ENCODE measurements at regions not wholly inside any gene's neighbourhood (a gene's known extent, or its start where the extent isn't known, plus 50 kb on each side); places are given as distances from the start of the nearest gene placed in this dataset.
"Not testable (repeated sequence)": the region's sequence is repeated elsewhere in the genome, so short reads cannot be mapped to it uniquely, and the experiment has no call there.

DNA sequence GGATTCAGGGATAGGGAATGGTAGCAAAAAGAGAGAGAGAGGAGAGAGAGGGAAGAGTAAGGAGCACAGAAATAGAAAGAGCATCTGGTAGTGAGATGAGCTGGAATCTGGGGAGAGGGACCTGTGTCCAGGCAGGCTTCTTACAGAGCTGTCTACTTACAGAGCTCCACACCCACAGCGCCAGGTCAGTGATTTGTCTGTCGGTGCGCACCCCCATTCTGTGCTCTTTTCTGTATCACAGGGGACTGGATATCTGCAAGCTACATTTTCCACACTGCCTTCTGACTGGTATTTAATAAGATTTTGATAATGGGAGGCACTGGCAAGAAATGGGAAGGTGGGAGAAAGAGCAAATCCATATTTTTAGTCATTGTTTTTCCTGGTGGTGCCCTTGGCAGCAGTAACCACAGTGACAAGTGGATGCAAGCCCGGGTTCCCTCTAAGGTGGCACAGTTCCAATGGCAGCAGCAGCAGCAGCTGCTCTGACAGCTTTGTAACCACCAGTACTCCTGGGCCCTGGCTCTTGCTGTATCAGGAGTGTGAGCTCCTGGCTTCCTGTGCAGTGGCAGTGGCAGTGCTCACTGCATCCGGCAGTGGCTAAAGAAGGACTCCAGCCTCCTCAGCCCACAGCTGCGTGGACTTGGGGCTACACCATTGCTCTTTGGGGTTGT, 300.5 kb downstream of the TRIML1 start:
- no peak for DNase-seq

- DNase-seq: no peak
Measured at GRCh38 chr4:188444500-188444899, 305.3 kb downstream of the TRIML1 start.

- not testable (repeated sequence) for DNase-seq
Measured at GRCh38 chr4:188448996-188449395, 309.8 kb downstream of the TRIML1 start.

DNA sequence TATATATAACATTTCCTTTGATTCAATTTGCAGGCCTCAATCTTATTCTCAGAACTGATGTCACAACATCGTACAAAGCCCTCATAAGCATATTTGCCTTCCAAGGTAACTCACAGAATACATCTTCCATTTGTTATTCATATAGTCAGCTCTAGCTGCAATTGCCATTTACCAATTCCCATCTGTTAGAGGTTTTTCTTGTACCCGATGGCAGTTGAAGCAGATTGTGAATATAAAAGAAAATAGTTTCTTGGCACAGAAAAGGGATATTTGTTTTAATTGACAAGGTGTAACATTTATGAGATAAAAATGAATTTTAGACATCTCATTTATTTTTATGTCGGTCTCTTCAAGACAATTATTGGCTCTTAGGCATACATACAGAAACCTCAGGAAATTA, 311.3 kb downstream of the TRIML1 start:
- DNase-seq: no peak

DNA sequence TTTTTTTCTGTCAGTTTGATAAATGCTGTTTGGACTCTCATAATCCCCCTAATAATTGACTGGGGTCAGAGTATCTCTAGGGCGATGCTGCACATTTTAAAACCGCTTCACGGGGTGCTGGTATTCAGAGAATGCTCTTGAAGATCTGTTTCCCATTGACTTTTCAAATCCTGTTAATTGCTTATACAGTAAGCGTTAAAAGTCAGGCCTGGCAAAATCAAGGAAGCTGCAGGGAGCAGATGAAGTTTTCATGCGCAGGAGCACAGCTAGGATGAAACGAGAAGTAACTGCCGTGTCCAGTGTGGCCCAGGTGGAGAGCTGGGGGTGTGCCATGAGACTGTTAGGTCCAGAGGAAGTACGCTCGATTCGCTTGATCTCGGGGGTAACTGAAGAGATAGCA, 312.9 kb downstream of the TRIML1 start:
- DNase-seq: no peak

DNA sequence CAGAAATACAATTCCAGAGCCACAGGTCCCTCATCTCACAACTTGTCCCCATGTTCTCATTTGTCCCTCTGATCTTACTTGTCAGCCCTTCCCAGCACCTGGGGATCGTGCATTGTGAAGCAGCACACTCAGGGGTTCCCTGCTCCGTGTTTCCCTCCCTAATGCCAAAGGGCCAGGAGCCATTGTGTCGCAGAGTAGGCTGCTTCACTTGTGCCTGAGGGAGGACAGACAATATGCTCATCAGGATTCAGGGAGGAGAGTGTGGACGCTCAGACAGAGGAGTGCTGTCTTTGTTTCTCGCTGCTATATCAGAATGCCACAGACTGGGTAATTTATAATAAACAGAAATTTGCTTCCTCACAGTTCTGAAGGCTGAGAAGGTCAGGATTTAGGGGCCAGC, 315.3 kb downstream of the TRIML1 start:
- no peak for DNase-seq

DNA sequence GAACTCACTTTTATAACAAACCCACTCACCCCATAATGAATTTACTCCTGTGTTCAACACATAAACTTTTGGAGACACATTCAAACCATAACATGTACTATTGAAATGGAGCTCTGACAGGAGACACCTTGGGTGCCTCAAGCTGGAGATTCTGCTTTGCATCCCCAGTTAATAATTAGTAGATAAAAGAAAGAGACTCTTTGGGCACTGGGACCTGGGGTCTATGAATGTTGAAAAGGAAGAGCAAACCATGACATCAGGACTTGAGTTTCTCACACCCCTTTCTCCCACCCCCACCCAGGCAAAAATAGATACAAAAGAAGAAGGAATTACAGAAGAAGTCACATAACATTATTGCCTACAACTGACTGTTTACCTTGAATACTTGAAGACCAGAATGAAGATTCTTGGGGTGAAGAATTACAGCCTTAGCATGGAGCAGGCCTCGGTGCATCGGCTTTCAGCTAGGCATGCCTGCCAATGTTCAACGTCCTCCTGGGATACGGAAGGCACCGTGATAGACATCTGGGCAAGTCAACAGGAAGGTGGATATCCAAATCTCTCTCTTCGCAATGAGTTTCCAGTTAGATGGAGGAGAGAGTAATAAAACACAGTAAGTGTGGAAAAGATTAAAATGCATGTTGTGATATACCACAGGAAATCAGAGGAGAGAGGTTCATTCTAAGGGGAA, 316.0 kb downstream of the TRIML1 start:
- DNase-seq: no peak

GRCh38 chr4:188459381-188459780, 320.1 kb downstream of the TRIML1 start:
- DNase-seq: no peak

DNA sequence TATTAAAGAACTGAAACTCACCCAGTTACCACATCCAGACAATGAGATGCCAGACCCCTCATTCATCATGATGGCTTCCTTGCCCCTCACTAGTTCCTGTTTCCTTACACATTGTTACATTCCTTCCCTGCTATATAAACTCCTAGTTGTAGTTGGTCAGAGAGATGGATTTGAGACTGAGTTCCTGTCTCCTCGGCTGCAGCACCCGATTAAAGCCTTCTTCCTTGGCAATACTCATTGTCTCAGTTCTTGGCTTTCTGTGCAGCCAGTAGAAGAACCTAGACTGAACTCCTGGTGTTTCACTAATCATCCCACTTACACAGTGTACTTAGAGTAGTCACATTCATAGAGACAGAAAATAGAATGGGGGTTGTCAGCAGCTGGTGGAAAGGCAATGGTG, 324.7 kb downstream of the TRIML1 start:
- DNase-seq: no peak

DNA sequence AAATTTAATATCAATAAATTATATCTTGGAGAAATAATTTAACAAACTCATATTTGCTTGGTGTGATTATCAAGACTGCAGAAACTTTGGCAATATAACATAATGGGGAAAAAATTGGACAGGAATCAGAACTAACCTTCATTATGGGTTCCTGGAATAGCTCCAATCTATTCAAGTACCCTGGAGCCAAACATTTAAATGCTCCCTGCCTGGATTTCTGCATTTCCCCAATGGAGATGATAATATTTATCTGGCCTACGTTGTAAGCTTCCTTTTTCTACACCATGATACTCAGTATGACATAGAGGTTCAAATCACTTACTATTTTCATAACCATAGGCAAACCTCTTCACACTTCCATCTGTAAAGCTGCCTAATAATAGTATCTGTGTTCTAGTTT, 326.8 kb downstream of the TRIML1 start:
- DNase-seq: no peak

DNA sequence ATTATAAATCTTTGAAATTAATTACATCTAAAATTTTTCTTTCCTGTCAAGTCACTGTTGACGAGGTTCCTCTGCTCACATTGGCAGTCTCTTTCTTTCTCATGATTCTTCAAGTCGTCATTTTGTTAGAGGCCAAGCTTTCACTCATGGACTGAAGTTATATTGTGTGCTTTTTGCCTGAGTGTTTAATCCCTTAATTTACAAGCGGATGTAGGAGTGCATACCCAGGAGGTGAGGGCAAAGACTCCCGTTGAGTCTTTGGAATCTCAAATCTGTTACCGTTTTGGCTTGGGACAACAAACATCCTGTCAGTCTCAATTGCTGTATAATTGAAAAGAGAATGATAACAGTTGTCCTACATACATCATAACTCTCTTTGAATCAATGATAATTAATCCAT, 345.0 kb downstream of the TRIML1 start:
- DNase-seq: no peak

- no peak for DNase-seq
Measured at GRCh38 chr4:188485906-188486305, 346.7 kb downstream of the TRIML1 start.

DNA sequence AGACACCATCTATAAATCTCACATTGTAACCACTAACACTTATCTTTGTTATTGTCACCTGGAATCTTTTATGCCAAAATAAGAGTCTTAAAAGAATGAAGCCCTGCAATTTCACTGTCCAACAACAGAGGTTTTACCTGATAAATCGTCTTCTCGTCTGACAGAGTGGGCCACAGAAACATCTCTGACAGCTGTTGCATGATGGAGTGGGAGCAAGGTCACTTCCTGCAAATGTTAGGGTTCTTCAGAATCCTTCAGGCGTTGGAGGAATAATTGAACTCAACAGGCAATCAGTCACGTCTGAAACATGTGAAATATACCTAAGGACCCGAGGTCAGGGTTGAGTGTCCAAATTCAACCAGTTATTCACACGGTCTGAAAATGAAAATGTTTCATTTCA, 353.6 kb downstream of the TRIML1 start:
- DNase-seq: no peak

DNA sequence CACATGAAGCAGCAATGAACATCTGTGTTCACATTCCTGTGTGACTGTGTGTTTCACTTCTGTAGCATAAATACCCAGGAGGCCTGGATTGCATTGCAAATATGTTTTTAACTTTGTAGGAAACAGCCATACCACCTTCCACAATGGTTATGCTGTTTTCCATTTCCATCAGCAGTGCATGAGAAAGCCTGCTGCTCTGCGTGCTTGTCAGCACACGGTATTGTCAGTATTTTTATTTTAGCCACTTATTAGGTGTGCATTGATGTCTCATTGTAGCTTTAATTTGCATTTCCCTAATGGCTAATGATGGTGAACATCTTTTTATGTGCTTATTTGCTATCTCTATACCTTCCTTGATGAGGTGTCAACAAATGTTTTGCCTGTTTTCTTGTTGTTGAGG, 355.9 kb downstream of the TRIML1 start:
- no peak for DNase-seq

- no peak for DNase-seq
Measured at GRCh38 chr4:188511431-188511830, 372.2 kb downstream of the TRIML1 start.

- DNase-seq: no peak
Measured at GRCh38 chr4:188532751-188533150, 393.5 kb downstream of the TRIML1 start.

GRCh38 chr4:188534297-188534696, 395.1 kb downstream of the TRIML1 start:
- DNase-seq: no peak

DNA sequence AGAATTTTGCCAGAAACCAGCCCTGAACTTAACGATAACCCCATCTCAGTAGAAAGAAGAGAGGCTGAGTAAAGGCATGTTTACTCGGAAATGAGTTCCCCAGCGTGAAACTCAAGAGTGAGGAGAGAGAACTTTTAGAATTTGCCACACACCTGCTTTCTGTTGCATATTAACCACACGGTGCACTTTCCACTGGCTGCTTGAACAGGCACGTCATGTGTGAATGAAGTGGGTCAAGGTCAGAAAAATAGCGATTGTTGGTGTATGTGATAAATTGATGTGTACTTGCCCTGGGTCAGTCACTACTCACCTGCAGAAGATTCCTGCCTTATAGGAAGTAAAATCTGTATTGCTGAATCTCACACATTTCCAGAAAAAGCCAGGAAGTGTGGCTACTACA, 395.7 kb downstream of the TRIML1 start:
- no peak for DNase-seq

GRCh38 chr4:188536826-188537225, 397.6 kb downstream of the TRIML1 start:
- no peak for DNase-seq

GRCh38 chr4:188550296-188550695, 411.1 kb downstream of the TRIML1 start:
- no peak for DNase-seq

- DNase-seq: no peak
Measured at GRCh38 chr4:188551156-188551555, 411.9 kb downstream of the TRIML1 start.

DNA sequence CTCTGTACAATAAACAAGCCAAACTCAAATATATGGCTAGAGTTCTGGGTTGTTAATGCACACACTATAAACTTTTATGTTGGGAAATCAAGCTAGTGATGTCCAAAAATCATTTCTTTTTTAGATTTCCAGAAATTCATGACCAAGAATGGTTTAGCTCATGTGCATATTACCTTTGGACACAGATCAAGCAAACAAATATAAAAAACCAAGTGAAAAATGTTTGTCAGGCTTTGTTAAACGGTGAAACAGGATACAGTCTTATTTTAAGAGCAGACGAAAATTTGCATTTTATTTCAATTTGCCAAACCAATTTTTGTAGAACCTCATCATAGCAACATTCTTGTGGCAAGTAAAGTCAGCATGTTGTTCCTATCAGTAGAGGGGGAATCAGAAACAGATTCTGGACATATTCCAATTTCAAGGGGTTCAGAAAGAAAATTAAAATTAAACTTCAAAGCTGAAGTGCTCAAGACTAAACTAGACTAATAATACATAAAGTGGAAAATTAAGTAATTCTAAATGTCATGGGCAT, 413.6 kb downstream of the TRIML1 start:
- no peak for DNase-seq

DNA sequence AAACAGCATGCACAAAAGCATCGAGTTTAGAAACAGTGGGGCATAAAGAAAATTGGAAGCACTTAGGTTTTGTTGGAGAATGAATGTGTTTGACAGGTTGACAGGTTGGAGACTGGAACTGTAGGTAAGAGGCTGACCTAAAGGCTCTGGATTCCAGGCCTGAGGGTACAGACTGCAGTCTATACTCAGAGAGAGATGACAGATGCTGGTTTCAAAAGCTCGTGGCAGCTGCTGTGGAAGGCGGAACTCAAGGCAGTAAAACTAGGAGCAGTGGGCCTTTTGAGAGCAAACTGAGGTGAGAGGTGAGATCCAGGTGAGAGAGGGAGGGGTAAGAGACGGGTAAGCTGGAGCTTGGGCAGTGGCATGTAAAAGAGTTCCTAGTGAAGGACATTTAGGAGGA, 415.2 kb downstream of the TRIML1 start:
- DNase-seq: no peak

GRCh38 chr4:188573104-188573503, 433.9 kb downstream of the TRIML1 start:
- no peak for DNase-seq

DNA sequence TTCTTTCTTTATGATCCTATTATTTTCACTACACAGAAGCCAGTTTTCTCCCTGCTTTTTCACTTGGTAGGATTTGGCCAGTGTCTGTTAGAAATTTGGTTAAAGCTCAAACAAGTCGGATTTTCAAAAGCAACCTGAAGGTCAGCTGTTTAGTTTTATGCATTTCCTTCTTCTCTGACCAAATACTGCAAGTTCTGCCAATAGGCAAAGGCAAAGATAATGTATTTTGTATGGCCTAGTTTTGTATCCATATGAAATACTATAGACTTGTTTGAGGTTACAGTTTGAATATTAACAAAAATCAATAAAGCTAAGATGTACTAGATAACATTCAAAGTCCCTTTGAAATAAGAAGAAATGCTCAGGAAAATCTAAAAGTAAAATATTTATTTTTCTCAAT, 439.4 kb downstream of the TRIML1 start:
- DNase-seq: no peak
